Stimulated activated CD8-positive, alpha-beta memory T cell treated with anti-CD3 and anti-CD28 coated beads, Interleukin-15, amount 100 ng/mL, for 24 hours (primary cell): ENCODE measurements at regions not wholly inside any gene's neighbourhood (a gene's known extent, or its start where the extent isn't known, plus 50 kb on each side); places are given as distances from the start of the nearest gene placed in this dataset.
"Not testable (repeated sequence)": the region's sequence is repeated elsewhere in the genome, so short reads cannot be mapped to it uniquely, and the experiment has no call there.

Source experiments
- DNase-seq: peaks from one replicate; pipeline ENCODE4 v3.0.0-alpha.2; 2020; ENCODE audit warnings: low read depth

DNA sequence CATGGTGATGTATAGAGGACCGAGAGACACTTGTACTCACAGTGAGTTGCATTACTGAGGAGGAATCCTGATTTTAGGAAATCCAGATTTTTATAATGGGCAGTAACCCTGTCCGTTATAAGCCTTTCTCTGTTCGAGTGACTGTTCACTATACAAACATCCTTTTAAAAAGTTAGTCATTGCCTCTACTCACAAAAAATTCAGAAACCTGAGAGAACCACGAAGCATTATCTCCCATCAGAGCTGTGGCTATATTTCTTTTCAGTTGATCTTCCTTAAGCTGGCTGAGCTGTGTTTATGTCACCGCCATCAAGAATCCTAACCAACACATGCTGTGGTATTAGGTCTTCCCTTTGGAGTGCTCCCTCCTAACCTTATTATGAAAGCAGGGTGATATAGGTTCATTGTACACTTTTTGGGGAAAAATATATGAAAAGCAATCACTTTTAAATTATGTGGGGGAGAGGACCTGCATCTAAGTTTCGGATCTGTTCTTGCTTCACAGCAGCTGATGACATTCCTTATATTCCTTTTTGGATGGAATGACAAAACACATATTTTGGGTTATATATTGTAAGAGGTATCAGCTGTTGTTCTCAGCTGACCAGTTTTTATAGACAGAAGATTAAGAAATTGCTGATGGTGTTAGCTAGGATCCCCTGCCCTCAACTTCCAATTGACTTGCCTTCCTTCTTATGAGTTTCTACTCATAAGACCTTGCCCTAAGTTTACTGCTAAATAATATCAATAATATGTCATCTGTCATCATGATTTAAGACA is 465.9 kb upstream of the RASGRP1 start:
- DNase-seq: no peak

GRCh38 chr15:39031596-39031995 is 467.0 kb upstream of the RASGRP1 start:
- DNase-seq: no peak

- no peak for DNase-seq
These were observed 470.2 kb upstream of the RASGRP1 start for GRCh38 chr15:39034816-39035215.

DNA sequence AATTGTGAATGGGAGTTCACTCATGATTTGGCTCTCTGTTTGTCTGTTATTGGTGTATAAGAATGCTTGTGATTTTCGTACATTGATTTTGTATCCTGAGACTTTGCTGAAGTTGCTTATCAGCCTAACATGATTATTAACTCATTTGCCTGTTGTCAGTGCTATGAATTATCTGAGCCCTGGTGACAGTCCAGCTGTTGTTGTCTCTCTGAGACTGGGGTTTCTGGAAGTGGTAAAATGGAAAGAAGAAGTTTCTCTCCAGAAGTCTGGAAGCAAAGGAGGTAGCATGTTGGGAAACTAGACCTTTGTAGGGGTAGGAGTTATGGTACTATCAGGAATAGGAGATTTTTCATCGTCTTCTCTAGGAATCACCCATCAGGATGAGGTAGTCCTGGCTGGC is 473.0 kb upstream of the RASGRP1 start:
- DNase-seq: not testable (repeated sequence)

GRCh38 chr15:39040861-39041260 is 476.2 kb upstream of the RASGRP1 start:
- no peak for DNase-seq

DNA sequence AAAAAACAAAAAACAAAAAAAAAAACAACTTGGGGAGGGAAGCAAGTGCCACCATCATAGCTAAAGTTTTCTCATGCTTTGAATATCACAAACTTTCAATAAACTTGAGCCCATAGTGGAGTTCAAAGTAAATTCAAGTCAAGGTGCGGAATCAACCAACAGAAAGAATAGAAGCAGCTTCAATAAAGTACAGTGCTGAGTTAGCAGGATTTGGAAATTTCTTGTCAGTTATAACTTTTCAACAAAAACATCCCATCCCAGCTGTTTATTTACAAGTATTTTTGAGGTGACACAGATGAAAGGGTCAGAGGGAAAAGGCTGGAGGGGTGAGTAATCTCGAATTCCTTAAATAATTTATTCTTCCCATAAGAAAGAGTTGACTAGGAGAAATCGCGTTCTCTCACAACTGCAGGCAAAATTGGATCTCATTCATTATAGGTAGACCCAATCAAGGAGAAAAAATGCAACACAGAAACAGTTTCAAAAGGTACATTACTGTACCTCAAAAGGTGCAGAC is 477.4 kb upstream of the RASGRP1 start:
- no peak for DNase-seq

DNA sequence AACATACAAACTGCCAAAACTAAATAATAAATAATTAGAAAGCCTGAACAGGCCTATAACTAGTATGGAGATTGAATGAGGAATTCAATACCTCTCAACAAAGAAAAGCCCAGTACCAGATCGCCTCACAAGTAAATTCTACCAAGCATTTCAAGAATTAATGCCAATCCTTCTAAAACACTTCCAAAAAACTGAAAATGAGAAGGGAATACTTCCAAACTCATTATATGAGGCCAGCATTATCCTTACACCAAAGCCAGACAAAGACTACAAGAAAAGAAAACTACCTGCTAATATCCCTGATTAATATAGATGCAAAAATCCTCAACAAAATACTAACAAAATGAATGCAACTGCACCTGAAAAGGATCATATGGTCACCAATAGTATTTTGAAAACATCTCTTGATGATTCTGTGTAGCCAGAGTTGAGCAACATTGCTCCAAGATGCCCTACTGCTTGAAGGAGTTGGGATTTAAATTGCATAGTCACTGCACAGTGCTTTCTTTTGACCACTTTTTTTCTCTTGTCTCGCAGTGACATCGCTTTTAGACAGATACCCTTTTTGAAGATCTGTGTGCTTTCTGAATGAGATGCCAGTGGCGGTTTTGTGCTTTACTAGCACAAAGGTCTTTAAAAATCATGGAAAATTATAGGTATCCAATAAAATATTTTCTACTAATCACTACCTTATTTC is 487.2 kb upstream of the RASGRP1 start:
- no peak for DNase-seq

DNA sequence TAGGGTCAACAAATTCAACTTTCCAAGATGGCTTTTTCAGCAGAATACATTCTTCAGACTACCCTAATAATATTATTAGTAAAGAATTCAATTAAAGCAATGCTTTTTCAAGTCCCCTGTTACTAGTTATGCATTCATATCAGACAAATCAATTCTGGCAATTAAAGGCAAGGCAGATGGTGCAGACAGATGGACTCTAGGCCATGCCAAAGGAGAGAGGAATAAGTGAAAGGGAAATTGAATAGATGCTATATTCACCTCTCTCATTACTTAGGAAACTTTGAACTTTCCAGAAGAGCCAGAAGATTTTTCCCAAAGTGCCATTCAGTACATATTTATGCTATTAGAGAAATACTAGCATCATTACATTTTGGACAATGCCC is 487.7 kb upstream of the RASGRP1 start:
- DNase-seq: no peak

GRCh38 chr15:39053480-39053879 is 488.9 kb upstream of the RASGRP1 start:
- DNase-seq: no peak

DNA sequence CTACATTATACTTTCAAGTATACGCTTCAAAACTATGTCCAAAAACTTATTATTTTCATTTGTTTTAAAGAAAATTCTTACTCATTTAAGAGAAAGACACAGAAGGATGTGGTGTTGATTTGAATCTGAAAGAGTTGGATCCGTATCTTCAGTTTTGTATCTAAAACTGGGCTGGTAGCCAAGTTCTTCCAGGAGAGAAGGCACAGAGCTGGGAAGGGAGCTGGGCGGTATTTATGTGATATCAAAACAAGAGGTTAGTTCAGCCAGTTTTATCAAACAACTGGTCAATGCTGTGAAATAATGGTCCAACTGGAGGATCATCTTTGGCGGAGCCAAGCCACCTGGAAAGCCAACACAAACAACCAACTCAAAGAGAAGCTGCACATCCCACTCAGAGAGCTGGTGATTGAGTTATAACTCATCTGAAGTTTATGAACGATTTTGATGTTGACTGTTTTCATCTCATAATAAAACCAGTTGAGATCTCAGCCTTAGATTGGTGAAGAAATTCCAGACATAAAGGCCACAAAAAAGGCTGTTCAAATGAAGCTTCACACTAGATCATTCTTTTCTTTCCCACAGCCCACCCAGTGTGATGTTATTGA is 489.6 kb upstream of the RASGRP1 start:
- no peak for DNase-seq

GRCh38 chr15:39056357-39056756 is 491.7 kb upstream of the RASGRP1 start:
- DNase-seq: no peak

GRCh38 chr15:39058351-39059131 is 493.9 kb upstream of the RASGRP1 start:
- no peak for DNase-seq

- no peak for DNase-seq
These were observed 495.3 kb upstream of the RASGRP1 start for GRCh38 chr15:39059917-39060316.

DNA sequence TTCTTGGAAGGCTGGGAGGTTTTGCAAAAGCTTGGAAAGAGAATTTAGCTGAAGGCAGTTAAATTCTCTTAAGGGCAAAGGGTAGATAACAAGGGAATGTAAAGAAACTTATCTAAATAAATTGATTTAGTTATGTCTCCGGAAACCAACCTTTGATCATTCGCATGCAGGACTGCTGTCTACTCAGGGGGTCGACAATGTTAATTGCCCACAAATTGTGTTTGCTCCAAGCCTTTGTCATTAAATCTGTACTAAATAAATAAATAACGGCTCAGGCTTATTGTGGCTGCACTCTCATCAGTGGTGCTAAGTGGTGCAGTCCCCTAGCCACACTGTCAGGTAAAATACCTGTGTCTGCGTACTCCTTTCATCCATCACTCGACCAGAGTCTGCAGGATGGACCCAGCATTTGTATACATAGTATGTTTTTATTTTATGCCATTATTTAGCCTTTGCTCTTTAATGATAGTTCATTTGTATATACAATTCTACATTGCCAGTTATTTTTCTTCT is 497.4 kb upstream of the RASGRP1 start:
- DNase-seq: no peak

DNA sequence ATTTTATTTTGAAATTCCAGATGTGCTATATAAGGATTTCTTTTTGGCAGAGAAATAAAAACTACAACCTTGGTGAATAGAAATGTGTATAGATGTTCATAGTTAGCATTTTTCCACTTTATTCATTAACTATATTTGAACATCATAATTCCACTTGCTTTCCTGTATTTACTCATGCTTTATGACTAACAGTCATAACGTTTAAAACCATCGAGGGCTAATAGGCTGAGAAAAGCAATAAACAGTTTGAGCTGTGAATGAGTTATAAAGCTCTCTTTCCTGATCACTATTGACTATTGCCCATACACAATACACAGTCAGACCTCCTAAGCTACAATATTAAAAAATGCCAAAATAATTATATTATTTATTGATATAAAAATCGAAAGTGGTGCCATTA is 502.1 kb upstream of the RASGRP1 start:
- no peak for DNase-seq

GRCh38 chr15:39074341-39074985 is 506.4 kb upstream of the THBS1 start:
- no peak for DNase-seq

DNA sequence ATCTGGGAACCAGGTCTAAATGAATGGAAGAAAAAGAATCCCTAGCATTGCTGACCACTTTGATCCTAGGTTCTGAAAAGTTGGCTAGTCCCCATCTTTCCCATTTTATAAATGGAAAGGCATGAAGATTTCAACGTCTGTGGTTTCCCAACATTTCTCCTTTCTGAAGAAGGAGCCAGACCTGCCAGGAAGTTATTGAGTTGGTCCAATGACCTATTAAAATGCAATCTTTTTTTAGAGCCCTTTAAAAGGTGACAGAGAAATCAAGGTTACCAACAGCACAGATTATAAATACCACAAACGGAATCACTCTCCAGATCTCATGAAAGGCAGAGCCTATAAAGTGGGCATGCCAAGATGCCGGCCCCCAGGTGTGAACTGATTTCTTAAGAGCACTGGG is 505.6 kb upstream of the THBS1 start:
- no peak for DNase-seq

DNA sequence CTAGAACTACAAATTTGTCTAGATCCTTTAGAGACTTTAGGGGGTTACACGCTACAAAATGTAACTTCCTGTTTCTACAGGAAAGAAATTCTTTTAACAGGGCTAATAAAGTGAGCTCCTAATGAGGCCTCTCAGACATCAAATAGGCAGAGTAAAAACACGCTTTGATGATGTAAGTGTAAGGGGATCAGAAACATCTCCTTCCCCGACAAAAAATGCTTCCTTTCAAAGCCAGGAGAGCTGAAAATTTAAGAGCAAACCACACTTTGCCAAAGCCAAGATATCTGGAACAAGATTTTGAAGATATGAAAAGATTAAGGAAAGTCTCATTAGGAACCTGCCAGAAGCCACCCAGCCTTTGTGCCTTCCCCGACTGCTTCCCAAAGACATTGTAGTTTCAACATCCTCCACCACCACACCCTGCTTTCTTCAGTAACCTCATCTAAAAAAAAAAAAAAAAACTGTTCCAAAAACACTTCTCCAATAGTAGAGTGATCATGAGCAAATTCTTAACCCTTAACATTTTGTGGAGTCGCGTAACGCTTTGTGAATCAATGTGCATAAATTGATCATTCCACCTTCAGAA is 505.0 kb upstream of the THBS1 start:
- no peak for DNase-seq

GRCh38 chr15:39078026-39078425 is 502.9 kb upstream of the THBS1 start:
- no peak for DNase-seq

DNA sequence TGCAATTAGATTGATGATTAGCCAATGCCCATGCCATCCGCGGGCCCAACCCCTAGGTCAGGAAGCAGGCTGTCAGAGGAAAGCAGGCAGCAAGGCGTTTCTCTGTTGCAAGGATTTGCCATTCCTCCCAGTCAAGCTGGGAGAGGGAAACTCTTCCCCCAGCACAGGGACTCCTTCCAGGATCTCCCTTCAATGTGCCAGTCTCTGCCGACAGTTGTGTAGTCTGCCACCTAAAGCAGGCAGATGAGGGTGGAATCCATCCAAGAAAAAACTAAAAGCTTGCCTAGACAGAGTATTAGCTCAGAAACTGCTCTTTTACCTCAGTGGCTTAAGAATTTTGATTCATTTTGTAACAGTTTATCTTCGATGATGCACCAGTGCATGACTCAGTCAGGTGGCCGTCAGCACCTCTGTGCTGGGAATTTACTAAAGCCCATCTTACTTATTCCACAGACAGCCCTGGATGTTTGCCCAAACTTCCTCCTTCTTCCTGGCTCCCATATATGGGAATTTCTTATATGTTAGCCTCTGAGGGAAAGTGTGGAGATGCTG is 501.5 kb upstream of the THBS1 start:
- no peak for DNase-seq

GRCh38 chr15:39083213-39083612 is 497.7 kb upstream of the THBS1 start:
- DNase-seq: no peak
